EL (cell line): ENCODE measurements at regions not wholly inside any gene's neighbourhood (a gene's known extent, or its start where the extent isn't known, plus 50 kb on each side); places are given as distances from the start of the nearest gene placed in this dataset.
"Not testable (repeated sequence)": the region's sequence is repeated elsewhere in the genome, so short reads cannot be mapped to it uniquely, and the experiment has no call there.

Experiments used
- DNase-seq: peaks from one replicate; pipeline ENCODE4 v3.0.0-alpha.2; 2016

DNA sequence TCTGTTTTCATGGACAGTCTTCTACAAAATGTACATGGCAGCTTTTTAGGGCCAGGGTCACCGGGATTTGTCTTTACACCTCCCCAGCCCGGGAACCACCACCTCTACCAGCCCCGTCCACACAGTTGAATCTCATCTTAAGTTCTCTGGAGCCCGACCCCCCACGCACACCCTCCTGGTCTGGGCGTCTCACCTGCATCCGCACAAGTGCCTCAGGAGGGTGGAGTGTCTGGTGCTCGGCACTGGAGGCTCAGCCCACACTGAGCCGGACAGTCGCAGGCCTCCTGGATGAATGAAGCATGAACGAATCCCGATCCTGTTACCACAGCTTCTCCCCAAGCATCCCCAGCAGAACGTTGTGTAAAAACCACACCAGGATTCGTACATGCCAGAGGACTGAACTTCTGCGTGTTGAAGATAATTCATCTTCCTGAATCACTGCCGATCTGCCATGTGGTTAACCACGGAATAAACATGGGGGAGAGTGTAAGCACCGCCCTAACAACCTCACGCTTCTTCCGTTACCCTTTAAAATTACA lies 162.0 kb downstream of the RTP5 start:
- DNase-seq: peak; percentile 92

DNA sequence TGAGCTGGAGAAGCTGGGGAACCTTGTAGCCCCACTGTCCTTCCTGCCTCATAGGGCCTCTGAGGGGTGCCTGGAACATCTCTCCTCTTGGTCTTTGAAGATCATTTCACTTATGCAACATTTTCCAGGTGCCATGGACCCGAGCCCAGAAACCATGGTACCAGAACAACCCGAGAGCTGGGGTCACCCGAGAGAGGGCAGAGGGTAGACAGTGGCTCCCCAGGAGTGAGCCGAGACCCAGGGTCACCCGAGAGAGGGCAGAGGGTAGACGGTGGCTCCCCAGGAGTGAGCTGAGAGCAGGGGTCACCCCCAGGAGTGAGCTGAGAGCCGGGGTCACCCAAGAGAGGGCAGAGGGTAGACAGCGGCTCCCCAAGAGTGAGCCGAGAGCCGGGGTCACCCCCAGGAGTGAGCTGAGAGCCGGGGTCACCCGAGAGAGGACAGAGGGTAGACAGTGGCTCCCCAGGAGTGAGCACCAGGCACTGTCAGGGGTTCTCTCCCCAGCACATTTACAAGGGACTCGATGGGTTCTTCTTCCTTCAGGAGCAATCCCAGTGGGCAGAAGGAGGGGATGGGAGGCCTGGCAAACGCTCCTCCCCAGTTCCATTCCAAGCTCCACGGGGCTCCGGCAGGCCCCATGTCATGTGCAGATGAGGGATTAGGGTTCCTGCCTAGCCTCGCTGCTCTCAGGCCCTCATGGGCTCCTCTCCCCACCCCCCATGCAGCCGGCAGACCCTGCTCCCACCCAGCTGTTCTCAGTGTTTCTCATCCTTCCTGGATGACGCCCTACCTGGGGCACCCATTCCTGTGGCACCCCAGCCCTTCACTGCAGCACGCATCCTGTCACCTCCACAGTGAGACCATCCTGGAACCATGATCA lies 163.5 kb downstream of the RTP5 start:
- no peak for DNase-seq

DNA sequence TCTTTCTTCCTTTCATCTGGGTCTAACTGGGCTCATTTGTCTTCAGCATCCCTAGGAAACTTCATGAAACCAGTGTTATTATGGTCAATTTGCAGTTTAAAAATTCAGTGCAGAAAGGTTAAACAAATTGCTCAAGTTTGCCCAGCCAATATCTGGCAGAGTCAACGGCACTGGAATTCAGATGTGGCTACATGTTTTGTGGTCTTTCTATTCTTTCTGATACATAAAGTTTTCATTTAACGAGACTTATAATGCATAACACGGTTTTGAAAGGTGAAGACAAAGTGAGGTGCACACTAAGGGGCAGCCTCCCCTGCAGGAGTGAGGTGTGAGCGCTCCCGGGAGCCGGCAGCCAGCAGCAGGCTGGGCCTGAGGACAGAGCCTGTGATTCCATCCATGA lies 164.6 kb downstream of the RTP5 start:
- DNase-seq: no peak

DNA sequence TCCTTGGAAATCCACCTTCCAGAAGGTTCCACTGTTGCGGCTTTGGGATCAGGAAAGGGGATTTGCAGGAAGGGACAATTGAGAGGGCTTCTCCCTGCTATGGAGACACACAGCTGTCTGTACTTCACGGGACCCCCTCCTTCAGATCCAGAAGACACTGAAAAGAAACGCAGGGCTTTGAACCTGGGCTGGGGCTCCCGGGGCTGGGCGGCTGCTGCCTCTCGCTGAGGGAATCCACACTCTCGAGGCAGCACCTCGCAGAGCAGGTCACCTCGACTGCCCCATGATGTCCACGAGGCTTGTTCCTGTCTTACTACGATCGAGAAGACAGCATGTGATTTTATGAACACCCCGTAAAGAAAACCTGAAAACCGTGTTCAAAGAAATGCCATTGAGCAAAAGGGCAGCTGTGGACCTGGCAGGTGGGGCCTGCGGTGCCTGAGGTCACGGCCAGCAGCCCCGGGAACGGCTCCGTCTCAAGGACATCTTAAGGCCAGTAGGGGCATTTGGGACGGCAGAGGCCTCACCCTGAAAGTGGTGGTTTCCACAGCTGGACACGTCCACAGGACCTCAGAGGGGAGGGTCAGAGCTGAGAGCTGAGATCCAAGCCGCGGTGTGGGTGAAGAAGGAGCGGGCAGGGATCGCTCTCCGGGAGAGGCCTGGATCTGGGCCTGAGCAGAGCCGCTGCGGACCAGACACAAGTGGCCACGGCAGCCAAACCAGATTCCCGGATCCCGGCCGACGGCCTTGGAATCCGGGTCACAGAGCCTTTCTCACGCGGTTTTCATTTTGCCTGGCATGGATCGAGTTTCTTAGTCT lies 165.7 kb downstream of the RTP5 start:
- DNase-seq: no peak

DNA sequence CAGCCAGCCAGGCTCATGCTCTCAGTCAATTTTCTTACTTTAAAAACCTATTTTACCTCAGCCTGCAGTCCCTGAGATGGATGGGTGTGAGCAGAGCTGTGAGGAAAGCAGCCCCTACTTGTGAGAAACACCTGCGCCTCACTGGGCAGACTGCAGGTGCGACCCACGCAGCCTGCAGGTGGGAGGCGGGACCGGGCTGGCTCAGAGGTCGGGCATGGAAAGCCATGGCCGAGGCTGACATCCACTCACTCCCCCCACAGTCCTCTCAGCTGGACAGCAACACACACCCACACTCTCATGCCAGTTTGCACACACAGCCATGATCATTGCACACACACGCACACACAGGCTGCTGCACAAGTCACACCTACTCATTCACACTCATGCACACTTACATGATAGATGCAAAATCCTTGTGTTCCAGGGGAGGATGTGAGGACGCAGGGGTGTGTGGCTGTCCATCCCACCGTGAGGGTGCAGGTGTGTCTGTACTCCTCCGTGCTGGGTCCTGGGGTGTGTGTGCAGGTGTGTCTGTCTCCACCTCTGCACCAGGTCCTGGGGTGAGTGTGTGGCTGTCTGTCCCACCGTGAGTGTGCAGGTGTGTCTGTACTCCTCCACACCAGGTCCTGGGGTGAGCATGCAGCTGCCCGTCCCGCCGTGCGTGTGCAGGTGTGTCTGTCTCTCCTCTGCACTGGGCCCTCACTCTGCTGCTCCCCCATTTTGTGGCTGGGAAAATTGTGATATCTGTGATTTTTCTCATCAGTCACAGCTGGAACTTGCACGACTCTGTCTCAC lies 166.5 kb downstream of the RTP5 start:
- DNase-seq: no peak

DNA sequence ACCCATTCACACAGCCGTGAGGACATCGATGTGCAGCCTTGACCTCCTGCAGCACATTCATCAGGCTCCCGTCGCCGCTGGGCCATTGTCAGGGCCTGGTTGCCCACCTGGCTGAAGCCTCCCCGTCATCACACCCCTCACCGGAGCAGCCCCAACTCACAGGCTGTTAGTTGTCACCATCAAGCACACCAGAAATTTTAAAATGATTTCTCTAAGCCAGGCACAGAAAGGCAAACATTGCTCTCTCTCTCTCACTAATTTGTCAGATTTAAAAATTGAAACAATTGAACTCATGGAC lies 167.1 kb downstream of the RTP5 start:
- no peak for DNase-seq

DNA sequence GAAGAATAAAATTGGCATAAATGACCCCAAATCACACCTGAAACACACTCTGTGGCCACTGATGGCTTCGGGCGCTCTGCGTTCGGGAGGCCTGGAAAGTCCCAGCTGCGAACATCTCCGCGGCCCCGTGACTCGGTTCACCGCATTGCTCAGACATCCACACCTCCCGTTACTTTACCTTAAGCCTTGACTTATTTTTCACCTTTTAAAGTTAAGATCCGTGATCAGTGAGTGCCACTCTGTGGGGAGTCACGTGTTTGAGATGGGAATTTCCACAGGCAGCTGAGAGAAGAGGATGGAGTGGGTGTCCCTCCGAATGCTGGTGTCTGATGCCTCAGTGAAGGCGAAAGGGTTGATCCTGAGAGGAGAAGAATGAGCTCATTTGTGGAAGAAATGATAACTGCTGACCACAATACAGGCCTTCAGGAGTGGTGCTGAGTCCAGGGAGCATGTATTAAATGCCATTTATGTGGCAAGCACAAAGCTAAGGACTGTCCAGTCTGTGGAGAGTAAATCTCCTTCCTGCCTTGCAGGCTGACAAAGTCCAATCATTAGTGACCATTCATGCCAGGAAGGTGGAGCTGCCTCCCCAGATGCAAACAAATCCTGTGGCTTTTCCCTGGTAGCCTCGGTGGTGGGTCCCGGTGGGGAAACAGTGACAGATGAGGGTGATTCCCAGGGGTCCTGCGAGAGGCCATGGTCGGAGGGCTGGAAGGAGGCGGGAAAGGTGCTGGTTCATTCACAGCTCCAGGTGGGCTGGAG lies 168.8 kb downstream of the RTP5 start:
- no peak for DNase-seq

DNA sequence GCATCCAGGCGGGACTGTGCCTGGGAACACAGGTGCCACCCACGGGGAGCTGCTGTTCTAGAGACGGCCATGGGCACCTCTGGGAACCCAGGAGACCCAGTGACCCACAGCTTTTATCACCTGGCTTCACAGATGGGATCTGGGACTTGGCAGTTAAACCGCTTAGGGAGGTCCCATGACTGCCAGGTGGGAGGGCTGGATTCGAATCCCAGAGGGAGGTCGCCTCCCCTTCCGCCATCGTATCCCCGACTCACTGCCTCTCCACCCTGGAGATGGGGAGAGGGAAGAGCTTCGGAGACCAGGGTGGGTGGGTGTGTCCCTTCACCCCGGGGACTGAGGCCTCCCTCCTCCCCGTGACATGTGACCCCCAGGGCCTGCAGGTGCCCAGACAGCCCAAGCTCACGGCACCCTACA lies 169.4 kb downstream of the RTP5 start:
- DNase-seq: no peak

DNA sequence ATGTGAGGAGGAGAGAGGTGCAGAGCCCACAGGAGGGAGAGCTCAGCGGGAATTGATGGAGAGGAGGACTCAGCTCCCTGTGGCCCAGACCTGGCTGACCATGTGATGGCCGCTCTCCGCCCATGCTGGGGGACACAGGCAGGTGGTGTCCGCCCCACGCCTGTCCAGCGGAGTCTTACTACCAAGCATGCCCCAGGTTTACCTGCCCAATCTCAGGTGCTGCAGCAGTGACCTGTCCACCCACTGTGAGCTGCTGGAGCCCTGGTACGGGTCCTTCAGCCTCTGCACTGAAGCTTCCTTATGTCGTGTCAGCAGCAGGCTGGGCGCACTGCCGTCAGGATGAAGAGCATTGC lies 170.8 kb downstream of the RTP5 start:
- no peak for DNase-seq

DNA sequence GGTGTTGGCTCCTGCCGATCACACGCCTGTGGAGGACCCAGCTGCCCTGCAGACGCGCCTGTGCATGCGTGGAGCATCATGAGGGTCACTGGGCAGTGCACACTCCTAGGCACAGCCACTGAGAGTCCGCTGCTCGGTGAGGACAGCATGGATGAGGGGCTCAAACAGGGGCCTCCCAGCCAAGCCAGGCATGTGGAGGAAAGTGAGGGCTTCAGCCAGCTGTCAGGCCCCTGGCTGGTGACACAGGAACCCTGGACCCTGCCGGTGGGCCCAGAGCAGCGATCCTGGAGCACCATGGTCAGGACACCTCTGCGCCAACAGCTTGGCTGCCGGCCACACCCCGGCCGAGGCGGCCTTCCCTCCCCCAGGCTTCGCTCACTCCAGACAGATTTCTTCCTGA lies 171.2 kb downstream of the RTP5 start:
- no peak for DNase-seq

DNA sequence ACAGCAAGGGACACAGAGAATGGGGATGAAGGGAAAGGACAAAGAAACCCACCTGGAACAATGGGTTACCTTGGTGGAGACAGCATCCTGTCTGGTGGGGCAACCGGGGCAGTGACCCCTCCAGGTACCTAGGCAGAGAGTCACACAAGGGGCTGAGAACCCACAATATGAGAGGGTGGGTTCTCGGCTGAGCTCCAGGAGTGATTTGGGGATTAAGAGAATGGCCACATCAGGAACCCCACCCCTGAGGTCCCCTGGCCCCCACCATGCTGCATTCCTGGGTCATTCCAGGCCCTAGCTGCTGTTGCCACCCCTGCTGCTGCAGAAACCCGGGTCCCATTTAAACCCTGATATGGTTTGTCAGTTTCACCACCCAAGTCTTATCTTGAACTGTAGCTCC lies 172.3 kb downstream of the RTP5 start:
- DNase-seq: no peak

DNA sequence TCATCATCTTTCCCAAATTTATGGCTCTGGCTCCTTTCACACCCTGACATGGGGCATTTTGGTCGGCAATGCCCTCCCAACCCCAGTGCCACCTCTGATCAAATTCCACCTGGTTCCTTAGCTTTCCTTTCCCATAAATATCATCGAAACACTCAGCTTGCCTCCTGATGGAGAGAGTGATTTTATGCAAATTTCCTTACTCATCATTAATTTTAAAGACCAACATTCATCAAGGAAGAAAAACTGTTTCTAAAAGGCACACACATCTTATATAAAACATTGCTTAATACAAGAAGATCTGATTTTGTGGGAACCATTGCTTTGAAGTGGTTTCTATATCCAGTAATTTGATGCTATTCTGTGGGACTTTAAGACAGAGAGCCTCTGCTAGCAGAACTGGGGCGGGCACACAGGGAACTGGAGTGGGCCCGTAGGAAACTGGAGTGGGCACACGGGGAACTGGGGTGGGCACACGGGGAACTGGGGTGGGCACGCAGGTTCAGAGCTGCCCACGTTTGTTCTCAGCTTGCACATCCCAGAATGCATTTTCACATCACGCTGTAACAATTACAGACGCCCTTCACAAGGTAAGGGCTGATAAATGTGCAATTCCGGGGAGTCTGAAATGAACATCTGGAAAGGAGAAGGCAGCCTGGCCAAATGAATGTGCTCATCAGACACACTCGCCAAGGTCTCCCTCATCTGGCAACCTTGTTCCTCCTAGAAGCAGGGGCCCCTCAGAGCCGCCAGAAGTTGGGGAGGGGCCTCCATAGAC lies 174.2 kb downstream of the RTP5 start:
- DNase-seq: no peak

DNA sequence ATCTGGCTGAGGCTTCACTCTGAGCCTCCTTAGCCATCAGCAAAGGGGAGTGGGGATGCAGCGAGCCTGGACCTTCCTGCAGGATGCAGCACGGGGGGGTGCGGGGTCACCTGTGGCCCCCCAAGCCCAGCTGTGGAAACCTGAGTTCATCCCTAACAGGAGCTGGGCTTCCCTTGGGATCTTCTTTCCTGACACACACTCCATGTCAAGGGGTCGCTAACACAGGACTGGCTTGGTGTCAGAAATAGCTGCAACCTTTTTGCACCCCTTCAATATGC lies 174.7 kb downstream of the RTP5 start:
- no peak for DNase-seq

DNA sequence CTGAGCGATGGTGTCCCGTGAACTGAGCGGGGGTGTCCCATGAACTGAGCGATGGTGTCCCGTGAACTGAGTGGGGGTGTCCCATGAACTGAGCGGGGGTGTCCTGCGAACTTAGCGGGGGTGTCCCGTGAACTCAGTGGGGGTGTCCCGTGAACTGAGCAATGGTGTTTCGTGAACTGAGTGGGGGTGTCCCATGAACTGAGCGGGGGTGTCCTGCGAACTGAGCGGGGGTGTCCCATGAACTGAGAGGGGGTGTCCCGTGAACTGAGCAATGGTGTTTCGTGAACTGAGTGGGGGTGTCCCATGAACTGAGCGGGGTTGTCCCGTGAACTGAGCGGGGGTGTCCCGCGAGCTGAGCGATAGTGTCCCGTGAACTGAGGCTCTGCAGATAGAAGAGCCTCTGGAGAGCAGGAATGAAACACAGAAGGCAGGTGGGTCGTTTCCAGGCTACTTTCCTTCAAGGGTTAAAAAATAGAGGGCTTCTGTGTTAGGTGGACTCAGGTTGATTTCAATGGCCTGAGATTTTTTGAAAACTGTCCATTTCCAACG lies 176.1 kb downstream of the RTP5 start:
- DNase-seq: not testable (repeated sequence)

DNA sequence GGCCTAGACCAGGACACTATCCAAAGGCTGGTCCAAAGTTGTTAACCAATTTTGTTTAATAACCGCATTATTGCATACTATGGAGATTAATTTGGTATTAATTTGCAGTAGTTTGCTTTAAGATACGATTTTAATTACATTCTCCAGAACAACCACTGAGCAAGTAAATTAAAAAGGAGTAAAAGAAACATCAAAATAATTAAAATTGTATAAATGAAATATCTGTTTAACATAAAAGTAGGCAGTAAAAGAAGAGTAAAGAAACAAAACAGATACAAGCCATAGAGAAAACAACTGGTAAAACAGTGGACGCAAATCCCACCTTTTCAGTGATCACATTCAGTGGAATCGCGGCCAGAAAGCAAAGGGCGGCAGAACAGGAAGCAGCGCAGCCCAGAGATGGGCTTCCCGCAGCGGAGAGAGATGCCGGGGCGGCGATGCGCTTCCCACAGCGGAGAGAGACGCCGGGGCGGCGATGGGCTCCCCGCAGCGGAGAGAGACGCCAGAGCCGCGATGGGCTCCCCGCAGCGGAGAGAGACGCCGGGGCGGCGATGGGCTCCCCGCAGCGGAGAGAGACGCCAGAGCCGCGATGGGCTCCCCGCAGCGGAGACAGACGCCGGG lies 176.8 kb downstream of the RTP5 start:
- DNase-seq: no peak

DNA sequence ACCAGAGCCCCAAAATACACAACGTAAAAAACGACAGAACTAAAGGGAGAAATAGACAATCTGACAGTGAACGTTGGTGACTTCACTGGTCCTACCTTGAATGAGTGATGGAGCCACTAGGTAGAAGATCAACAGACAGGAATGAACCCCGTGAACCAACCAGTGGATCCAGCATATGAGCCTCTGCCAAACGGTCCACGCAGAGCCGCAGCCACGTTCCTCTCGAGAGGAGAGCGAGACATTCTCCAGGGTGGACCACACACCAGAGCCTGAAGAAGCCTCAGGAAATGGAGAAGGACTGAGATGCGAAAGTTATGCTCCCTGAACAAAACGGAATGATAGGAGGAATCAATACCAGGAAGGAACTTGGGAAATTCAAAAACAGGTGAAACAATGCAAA lies 178.4 kb downstream of the RTP5 start:
- no peak for DNase-seq

DNA sequence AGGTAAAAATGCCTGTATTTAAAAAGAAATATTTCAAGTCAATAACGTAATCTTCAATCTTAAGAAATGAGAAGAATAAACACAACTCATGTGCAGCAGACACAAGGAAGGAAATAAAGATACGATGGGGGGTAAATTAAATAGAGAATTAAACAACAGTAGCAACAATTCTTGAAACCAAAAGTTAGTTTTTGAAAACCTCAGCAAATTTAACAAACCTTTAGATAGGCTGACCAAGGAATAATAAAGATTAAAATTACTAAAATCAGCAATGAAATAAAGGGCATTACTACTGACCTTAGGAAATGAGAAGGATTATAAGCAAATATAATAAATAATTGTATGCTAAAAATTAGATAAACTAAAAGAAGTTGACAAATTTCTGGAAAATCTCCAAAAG lies 178.9 kb downstream of the RTP5 start:
- DNase-seq: no peak

DNA sequence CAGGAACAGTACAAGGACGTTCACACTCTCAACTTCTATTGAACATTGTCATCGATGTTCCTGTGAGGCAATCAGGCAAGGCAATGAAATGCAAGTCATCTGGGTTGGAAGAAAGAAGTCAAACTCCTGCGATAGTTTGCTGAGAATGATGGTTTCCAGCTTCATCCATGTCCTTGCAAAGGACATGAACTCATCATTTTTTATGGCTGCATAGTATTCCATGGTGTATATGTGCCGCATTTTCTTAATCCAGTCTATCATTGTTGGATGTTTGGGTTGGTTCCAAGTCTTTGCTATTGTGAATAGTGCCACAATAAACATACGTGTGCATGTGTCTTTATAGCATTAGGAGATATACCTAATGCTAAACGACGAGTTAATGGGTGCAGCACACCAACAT lies 180.0 kb downstream of the RTP5 start:
- not testable (repeated sequence) for DNase-seq

DNA sequence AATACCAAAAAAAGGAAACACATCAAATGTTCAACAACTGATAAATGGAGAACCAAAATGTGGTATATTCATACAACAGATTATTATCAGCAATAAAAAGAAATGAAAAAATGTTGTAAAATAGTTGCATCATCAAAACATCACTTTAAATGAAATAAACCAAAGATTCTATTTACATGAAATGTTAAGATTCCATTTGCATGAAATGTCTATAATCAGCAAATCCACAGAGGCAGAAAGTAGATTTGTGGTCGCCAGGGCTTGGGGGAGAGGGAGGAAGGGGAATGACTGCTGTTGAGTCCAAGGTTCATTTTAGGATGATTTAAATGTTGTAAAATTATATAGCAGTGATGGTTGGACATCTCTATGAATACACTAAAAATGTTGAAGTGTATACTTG lies 181.9 kb downstream of the RTP5 start:
- no peak for DNase-seq

DNA sequence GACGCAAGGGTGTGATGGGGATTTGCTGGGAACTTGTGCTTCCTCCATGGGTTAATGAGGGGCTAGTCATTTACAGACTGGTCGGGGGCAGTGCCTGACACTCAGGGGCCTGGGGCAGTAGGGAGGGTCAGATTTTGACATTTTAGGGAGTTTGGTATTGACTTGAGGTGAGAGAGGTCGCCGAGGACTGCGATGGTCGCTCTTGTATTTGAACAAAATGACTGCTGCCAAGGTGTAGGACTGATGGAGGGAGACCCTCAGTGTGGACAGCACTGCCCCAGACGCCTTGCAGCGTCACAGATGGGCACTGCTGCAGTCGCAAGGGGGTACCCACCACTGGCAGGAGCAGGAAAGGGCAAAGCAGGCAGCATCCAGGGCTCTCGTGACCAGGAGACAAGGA lies 182.9 kb downstream of the RTP5 start:
- DNase-seq: no peak

DNA sequence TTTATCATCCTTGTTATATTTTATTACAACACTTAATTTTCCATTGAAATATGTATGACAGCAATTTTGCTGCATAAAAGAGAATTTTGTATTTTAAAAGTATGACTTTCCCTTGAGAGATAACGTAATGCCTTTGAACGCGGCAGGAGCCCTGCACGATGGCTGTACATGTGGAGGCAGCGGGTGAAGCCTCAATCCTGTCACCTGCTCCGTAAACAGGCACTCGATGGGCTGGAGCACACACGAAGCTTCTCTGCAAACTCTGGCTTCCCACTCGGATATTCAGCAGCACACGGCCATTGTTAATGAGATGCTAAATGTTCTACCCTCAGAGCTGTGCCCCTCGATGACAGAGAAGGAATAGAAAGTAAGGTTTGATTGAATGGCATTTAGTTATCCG lies 184.4 kb downstream of the RTP5 start:
- DNase-seq: no peak
